NAMALWA (cell line): ENCODE measurements at regions not wholly inside any gene's neighbourhood (a gene's known extent, or its start where the extent isn't known, plus 50 kb on each side); places are given as distances from the start of the nearest gene placed in this dataset.

Experiments used
- DNase-seq: peaks from one replicate; pipeline ENCODE4 v3.0.0-alpha.2; 2015; ENCODE audit warnings: low spot score

DNA sequence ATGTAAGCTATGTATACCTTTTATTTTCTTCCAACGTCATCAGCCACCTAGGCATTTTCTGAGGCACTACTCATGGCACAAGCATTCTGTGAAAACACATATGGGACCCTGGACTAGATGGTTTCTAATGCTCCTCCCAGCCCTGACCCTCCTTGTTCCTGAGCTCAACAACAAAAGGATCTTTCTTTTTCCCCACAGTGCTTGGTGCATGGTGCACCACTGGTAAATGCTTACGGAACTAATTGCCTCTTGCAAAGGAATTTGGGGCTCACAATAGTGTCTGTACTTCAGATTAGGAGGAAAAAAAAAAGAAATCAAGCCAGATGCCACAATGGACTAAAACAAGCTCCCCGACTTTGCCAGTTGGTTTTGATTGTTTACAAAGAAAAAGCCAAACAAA, 390.5 kb downstream of the PLPP3 start:
- no peak for DNase-seq

DNA sequence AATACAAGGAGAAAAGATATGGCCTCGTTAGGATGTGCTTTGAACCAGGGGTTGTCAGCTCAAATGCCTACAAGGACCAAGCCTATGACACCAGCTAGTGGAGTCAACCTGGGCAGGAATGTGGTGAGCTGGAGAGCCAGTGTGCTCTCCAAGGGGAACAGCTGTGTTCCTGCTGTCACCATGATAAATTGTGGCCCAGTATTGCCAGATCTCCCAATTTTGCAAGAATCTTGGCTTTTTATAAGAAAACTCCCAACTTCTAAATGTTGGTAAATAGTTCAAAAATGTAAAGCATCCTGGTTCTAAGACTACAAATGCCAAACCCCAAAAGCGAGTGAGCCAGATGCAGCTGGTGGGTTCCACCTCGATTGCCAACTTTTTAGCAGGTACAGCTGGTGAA, 391.1 kb downstream of the PLPP3 start:
- DNase-seq = no peak

DNA sequence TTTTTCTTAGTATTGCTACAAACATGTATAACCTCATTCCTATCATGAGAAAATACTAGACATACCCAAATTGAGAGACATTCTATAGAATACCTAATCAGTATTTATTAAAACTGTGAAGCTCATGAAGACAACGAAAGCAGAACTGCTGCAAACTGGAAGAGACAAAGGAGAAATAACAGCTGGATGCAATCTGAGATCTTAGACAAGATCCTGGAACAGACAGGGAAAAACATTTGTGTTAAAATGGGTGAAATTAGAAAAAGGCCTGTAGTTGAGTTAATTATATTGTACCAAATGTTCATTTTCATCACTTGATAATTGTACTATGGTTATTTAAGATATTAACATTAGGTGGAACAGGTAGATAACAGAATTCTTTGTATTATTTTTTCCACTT, 392.0 kb downstream of the PLPP3 start:
- no peak for DNase-seq

DNA sequence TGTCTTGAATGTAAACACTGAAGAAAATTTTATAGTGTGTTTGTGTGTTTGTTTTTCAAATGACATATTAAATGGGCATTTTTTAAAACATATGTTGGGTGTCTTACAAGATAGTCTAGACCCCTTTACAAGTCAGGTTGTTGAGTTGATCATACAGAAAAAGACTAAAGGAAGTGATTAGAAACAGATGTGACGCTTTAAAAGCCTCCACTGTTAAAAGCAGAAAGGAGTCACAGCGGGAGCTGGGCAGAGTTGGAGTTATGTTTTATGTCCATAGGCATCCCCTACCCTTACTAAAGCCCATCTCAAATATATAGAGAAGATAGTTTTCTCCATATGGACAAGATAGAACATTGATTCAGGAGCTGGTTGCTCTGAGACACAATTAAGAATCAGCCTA, 393.9 kb downstream of the PLPP3 start:
- DNase-seq = no peak

DNA sequence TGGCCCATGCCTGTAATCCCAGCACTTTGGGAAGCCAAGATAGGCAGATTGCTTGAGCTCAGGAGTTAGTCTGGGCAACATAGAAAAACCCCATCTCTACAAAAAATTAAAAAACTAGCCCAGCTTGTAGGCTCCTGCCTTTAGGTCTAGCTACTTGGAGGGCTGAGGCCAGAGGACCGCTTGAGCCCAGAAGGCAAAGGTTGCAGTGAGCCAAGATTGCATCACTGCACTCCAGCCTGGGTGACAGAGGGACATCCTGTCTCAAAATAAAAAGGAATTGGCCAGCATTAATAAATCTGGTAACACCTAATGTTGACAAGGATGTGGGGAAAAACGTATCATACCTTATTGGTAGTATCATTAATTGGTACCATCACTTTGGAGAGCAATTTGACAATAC, 396.2 kb downstream of the PLPP3 start:
- no peak for DNase-seq

DNA sequence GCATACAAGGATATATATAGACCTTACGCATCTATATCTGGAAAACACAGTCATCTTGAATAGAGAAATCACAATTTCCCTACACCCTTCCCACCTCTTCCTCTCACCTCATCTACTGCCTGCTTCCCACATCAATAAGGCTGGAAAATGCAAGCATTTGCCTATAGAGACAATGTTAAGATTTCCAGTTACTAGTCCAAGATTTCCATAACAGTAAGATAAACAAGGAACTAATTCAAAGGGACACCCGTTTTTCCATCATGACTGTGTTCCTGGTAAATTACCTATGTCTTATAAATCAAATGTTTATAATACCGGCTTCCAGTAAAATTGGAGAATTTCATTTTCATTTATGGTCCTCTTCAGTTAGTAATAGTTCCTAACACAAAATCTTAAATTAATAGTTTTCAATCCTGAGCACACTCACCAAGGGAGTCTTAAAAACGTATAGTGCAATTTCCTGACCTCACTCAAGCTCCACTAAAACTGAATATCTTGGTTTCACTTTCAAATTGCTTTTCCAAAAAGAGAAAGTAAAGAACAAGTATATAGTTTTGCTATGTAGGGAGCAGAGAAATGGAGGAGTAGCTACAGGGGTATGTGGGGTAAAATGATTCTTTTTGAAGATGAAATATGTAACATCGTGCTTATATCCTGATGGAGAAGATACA, 398.7 kb downstream of the PLPP3 start:
- no peak for DNase-seq

DNA sequence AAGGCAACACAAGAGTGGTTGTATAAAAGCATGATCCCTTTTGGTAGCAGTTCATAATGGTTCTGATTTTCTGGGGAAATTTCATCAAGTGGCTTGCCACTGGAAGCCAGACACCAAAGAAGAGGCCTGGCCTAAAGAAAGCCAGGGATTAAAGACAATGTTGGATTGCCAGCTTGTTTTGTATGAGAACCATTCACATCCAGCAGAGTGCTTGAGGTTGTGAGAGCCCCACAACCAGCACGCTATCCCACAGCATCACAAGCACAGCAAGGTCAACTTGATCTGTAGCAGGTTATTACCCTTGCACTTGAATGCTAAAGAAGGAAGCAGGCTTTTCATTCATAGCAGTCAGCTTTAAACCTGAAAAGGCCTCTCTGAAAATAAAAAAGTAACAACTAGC, 399.8 kb downstream of the PLPP3 start:
- no peak for DNase-seq

DNA sequence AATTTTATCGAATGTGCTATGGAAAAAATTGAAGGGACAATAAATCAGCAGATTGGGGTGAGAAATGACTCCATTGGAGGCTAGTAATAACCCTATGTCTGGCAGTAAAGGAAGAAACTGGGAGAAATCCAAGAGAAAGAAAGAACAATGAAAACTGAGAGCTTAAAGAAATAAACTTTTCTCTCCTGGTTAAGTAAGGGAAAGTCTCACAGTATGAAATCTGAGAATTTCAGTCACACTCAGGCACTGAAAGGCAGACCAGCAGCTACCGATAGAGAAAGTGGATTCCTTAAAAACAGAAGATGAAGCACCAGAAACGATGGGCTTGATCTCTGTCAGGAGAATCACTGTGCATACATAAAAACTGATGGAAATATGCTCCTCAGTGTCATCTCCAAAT, 404.2 kb downstream of the PLPP3 start:
- no peak for DNase-seq

DNA sequence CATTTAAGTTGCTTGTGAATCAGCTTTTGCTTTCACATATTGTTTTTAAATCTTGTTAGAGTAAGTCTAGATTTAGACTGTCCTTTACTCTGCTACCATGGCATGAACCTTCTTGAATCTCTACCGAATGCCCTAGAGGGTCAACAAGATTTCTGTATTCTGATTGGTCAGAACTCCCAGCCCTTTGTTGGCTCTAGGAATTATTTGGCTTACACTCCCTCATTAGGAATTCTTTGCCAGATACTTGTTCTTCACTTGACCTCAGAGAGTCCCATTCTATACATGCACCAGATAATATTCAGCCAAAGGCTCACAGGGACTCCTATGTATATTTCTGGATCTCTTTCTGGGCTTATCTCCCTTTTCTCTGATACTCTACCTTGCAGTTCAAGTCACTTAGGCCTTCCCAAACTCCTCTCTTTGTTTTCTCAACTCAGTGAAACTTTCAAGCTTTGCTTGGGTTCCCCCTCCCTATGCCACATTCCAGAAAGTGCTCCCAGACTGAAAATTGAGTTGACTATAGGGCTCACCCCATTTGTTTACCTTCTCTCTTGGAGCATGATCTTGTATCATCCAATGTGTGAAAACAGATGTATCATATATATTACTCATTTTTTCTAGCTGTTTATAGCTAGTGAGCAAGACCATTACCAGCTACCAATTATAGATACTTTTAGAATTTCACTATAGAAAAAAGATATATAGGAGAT, 405.0 kb downstream of the PLPP3 start:
- DNase-seq = no peak

DNA sequence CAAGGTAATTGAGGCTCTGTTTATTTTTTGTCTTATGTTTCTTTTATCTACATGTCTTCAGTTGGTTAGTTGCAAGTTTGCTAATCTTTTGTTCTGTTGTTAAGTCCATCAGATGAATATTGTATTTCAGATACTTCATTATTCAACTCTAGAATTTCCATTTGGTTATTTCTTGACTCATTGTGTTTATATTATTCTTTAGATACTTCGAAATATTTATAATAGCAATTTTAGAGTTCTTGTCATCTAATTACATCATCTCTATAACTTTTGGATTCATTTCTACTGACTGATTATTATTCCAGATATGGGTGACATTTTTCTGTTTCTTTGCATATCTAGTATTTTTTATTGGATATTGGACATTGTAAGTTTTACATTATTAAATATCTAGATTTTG, 405.6 kb downstream of the PLPP3 start:
- DNase-seq = no peak

DNA sequence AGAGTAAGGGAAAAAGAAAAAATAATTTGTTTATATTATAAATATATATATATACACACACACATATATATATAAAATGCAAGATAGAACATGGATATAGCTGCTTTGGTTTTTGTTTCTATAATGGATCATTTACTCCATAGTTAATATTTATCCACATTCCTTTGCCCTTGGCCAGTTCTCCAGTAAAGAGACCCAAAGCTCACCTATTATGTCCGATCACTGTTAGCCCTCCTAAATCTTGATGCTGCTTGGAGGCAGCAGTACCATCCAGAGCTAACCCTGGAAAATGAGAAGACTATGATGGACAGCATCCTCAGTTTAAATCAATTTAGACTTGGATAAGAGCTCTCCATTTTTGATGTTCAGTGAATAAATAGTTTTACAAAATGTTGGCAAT, 407.7 kb downstream of the PLPP3 start:
- DNase-seq = no peak

DNA sequence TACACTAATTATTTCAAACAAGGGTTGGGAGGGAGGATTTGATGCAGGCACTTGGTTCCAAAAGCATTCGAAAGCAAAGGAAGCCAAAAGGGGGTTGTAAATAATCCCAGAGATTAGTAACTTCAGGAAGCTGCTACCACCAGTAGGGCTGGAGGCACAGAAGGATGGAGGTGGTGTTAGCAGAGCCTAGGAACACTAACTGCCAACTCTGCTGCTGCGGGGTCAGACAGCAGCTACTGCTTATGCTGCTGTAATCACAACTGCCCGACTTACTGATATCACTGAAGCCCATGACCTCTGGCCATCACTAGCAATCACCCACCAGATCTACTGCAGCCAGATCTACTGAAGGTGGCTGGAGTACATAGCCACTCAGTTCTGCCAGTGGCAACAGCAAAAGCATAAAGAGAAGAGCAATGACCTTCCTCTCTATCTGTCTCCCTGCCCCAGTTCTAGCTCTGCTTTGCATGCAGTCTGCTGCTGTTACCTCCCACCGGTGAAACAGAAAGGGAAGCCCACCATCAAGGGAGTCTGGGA, 408.5 kb downstream of the PLPP3 start:
- DNase-seq = no peak

DNA sequence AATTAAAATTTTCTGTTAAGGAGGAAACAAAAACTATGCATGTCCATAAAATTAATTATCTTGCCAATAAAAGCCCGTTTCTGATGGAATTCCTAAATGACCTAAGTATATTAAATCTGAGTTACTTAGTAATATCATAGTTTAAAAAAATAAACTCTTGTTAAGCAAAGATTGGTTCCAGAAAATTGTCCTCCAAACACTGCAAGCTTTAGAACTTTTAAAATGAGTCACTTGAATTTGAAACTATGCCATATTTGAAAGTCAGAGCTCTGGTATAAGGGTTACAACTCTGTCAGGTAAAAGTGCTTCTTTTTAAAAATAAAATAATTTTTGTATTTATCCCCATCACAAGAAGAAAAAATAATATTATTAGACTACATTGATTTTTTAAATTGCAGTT, 409.5 kb downstream of the PLPP3 start:
- no peak for DNase-seq

DNA sequence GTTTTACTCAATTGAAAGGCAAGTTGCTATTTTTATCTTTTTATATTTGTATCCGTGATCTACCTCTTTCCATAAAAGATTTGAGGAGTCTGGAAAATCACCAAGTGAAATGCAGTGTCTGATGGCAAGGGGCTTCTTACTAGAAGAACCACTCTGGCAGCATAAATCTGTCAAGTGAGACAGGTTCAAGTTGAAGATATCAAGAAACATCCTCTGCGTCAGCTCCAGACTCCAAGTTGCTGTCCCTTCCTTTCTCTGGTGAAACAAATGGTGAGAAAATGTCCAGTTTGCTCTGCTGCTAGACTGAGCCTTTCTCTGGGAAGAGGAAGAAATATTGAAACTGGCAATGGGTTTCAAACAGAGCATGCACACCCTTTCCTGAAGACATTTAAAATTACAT, 411.2 kb downstream of the PLPP3 start:
- no peak for DNase-seq

DNA sequence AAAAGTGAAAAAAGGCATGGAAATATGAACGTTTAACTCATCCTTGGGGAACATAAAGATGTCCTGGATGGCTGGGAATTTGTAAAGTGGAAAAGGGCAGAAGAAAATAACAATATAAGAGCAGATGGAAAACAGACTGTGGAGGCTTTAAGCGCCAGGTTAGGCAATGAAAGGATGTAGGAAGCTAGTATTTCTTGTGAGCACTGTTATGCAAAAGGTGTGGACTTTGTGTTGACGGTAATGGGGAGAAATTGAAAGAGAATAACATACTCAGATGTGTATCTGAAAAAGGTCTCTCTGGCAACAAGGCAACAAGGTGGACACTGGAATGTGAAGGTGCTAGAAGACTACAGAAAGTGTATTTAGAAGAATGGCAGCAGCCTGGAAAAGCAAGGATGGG, 411.8 kb downstream of the PLPP3 start:
- no peak for DNase-seq

DNA sequence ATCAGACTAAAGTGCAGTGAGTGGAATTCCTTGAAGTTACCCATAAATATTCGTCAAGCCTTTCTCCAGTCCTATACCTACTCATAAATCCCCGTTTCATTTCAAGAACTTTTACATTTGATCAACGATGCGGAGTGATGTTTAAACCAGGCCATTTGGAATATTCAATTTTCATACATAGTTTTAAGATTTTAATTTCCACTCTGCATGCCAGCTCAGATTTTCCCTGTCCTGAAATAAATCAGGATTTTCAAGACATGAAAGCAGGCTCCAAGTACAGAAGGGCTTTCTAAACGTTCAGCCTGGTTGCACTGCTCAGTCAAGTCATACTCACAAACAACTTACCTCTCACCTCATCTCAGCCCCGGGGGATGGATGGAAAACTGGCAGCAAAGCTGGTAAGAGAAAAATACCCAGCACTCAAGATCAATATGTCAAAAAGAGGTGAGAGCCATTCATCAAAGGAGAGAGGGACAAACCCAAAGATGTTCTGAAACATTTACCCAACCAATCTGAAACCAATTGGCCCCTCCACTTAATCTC, 418.5 kb downstream of the PLPP3 start:
- no peak for DNase-seq

DNA sequence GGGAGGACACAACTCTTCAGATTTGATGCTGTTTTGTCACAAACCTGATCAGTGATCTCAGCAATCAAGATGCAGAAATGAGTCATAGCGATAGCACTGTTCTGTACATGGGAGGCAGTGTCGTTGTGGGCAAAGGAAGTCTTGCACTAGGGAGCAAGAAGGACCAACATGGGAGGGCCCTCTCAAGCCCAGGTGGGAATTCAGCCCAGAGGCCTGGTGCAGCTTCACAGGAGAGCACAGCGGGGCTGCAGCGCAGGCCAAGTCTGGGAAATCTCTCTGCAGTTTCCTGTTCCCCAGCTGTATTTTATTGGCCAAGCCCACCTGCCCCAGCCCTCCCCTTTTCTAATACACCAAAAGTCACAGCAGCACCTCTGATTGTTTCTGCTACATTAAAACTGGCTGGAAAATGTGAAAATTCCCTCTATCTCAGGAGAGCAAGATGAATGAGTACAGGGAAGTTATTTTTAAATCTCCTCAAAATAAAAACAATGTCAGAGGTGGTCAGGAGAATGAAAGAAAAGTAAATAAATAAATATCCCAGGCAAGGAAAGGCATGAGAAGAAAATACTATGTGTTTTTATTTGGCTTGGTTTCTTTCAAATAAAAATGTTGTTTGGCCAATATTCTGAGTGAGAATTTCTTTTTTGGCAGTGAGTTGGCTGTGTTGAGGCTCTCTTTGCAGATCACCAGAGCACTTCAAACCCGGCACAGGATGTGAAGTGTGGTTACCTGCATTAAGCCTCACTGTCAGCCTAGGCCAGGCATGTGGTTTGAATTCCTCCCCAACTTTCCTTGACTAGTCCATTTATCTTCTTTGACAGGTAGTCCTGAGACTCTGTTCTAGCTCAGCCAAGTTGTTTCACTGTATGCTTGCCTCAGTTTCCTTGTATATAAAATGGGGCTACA, 422.1 kb downstream of the PLPP3 start:
- DNase-seq = no peak

DNA sequence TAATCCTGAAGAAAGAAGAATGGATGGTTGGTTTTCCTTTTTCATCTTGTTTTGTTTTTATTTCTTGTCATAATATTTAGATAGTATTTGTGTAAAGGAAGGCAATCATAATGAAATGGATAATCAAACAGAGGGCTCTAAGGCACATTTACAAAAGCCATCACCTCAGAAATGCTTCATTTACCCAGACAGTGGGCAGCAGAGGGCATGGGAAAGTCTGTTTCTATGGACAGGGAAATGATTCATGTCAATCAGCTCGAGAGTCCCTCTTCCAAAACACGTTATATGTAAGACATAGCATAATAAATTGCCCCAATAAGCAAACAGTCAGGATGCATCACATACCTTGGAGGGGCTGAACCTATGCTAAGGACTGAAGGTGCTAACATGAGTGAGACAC, 426.1 kb downstream of the PLPP3 start:
- no peak for DNase-seq

DNA sequence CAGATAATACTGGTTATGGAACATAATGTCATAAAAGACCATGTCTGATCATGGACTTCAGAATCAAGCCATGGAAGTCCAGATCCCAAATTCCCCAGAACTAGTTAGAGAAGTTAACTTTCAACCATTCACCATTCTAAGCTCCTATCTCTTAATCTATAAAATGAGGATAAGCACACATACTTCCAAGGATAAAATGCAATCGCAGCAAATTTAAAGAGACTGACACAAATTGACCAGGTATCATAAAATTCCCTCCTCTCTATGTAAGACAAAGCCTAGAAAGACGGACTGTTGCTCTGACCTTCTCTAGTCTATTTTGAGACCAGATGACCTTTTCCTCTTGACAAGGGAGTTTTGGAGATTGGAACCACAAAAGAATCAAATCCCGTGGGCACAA, 426.7 kb downstream of the PLPP3 start:
- no peak for DNase-seq

DNA sequence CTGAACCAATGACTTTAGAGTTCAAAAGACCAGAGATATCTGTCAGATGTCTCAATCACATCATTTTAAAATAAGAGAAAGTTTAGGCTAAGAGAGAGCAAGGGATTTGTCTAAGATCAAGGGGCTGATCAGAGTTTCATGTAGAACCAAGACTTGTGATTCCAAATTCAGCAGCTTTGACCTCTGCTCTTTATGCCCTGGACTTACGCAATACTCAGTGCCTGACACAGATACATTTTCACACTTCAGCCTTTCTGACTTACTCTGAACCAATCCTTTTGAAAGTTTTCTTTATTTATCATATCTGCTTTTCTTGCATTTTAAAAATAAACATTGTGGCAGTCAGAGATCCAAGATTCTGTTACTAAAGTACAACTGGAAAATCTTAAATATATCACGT, 428.0 kb downstream of the PLPP3 start:
- no peak for DNase-seq

DNA sequence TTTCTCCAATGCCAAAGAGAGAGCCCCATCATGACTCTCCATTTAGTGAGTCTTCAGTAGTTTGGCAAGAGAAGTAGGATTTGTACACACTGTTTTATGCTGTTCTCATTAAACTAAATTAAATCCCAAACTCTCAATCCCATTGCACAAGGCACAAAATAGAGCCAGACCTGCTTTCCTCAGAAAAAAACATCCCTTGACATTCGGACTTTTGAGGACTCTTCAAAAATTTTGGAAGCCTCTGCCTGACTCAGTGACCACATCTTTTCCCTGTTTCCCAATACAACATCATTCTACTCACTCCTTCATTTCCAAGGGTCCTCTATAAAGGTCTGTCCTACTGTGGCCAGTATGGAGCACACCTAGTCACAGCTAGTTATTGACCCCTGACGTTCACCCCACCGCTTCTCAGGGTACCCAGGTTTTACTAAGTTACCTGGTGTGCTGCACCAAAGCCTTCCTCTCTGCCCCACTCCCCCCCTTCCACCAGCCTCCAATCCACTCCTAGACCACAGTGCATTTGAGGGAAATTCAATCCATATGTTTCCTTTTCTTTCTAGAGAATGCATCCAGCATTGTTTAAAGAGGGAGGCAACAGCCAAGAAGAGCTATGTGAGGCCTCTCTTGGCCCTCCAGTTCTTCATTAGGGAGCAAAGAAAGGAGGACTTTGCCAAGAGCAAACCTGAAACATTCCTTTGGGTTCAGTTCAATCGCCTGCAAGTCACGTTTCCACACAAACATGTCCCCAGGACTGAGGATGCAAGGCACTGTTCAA, 428.7 kb downstream of the PLPP3 start:
- no peak for DNase-seq

DNA sequence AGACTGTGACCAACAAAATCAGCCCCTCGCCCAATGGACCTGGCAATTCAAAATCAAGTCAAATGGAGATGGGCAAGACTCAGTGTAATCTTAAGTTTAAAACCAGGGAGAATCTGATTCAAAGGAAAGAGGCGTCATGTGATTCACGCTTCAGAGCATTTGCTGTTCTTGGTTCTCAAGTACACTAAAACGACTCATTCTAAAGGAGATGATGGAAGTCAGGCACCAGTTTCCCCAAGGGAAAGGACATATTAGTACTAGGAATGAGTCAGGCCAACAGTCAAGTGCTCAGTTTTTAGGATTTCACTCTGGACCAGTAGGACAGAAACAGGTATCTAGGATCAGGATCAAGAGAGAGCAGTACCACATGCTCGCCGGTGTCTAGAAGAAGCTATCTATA, 429.6 kb downstream of the PLPP3 start:
- DNase-seq = no peak
